Gastrocnemius medialis (tissue), 4 donors: ENCODE measurements at regions not wholly inside any gene's neighbourhood (a gene's known extent, or its start where the extent isn't known, plus 50 kb on each side); places are given as distances from the start of the nearest gene placed in this dataset.

Experiments used
- ATAC-seq, 2 donors: fragments of 150-250 bp; one replicate each; pipeline ENCODE4 v1.9.1; 2016
- DNase-seq, 2 donors: peaks; one replicate each; pipeline ENCODE4 v3.0.0-alpha.2; 2019
- H3K27ac ChIP-seq, 4 donors: fragments of 200-600 bp; sonication (generic); 1 replicate in 1 of 4; 2 replicates in 3 of 4; pipeline ENCODE4 v1.5.1; 2016 to 2018; ENCODE audit warnings: mild to moderate bottlenecking in 2 of 4, moderate library complexity in 1 of 4
- H3K27me3 ChIP-seq, 3 donors: fragments of 200-600 bp; sonication (generic) in 2 of 3; 1 replicate in 1 of 3; 2 replicates in 2 of 3; pipeline versions ENCODE4 v1.5.1 to v1.6.0; 2016 to 2019; ENCODE audit warnings: mild to moderate bottlenecking in 1 of 3, moderate library complexity in 1 of 3
- H3K36me3 ChIP-seq, 2 donors: fragments of 200-600 bp; sonication (generic) in 1 of 2; one replicate each; pipeline ENCODE4 v1.5.1; 2017 to 2018
- H3K4me1 ChIP-seq, 2 donors: fragments of 200-600 bp; sonication (generic) in 1 of 2; one replicate each; pipeline ENCODE4 v1.5.1; 2016 to 2017; ENCODE audit warnings: mild to moderate bottlenecking in 2 of 2
- H3K4me3 ChIP-seq, 4 donors: fragments of 200-600 bp; sonication (generic) in 3 of 4; 1 replicate in 1 of 4; 2 replicates in 3 of 4; pipeline ENCODE4 v1.5.1; 2016 to 2019; ENCODE audit warnings: mild to moderate bottlenecking in 2 of 4
- H3K9me3 ChIP-seq, 3 donors: fragments of 200-600 bp; sonication (generic) in 2 of 3; 1 replicate in 1 of 3; 2 replicates in 2 of 3; pipeline ENCODE4 v1.5.1; 2016 to 2019
- CTCF ChIP-seq, 5 experiments: fragments of 450-650 bp in 3 of 5; fragments of 200-600 bp in 2 of 5; sonication (generic) in 2 of 5; IDR thresholded peaks in 4 of 5; conservative IDR thresholded peaks in 1 of 5; 1 replicate in 4 of 5; 2 replicates in 1 of 5; pipeline ENCODE4 v1.5.1; 2016 to 2019; ENCODE audit warnings: antibody characterized with exemption in 5 of 5, mild to moderate bottlenecking in 3 of 5, moderate library complexity in 3 of 5
- POLR2A ChIP-seq, 2 donors: fragments of 450-650 bp; IDR thresholded peaks; one replicate each; pipeline ENCODE4 v1.6.1; 2017; ENCODE audit warnings: antibody characterized with exemption in 2 of 2, mild to moderate bottlenecking in 2 of 2, moderate library complexity in 2 of 2
- in situ Hi-C, 4 donors: fragments of 200-750 bp; cut with MboI; loops; one replicate each; pipeline versions ENCODE4 v1.15.0 to v1.8.0; 2017; ENCODE audit warnings: low sequenced_read_pairs in 4 of 4
- intact Hi-C: fragments of 100-400 bp; cut with DNase I; formaldehyde crosslinking; loops from one replicate; pipeline ENCODE4 v1.15.1; 2023; ENCODE audit warnings: low total_unique reads

GRCh38 chr5:60354311-60354710 is 345.7 kb downstream of the DEPDC1B start:
- no peak overlapping the region for H3K4me3 ChIP-seq
- TF ChIP-seq POLR2A (IDR thresholded peaks at IDR 0.05) (no peak), CTCF (IDR thresholded peaks at IDR 0.05 in 4 of 5, conservative IDR thresholded peaks at IDR 0.05 in 1 of 5) (no peak)
- ATAC-seq (no peak), DNase-seq (no peak)
- intact Hi-C loops (no loop called here), in situ Hi-C loops (no loop called here)
- H3K27me3 ChIP-seq = no peaks in the 10 kb centered on the region
- H3K9me3 ChIP-seq = no peaks in the 10 kb centered on the region
- H3K4me1 ChIP-seq = no peaks in the 10 kb centered on the region
- no peak overlapping the region for H3K27ac ChIP-seq
- H3K36me3 ChIP-seq = no peaks in the 10 kb centered on the region

- intact Hi-C loops (no loop called here), in situ Hi-C loops (no loop called here)
- ATAC-seq (no peak), DNase-seq (no peak)
- no peaks in the 10 kb centered on the region for H3K27me3 ChIP-seq
- no peaks in the 10 kb centered on the region for H3K36me3 ChIP-seq
- TF ChIP-seq POLR2A (IDR thresholded peaks at IDR 0.05) (no peak), CTCF (IDR thresholded peaks at IDR 0.05 in 4 of 5, conservative IDR thresholded peaks at IDR 0.05 in 1 of 5) (no peak)
- no peaks in the 10 kb centered on the region for H3K4me1 ChIP-seq
- no peak overlapping the region for H3K4me3 ChIP-seq
- H3K9me3 ChIP-seq = no peaks in the 10 kb centered on the region
- no peak overlapping the region for H3K27ac ChIP-seq
These were observed 346.9 kb downstream of the DEPDC1B start for GRCh38 chr5:60352992-60353599.

GRCh38 chr5:60350794-60351193 is 349.2 kb downstream of the DEPDC1B start:
- Histone ChIP-seq H3K4me1 (no peaks in the 10 kb centered on the region), H3K36me3 (no peaks in the 10 kb centered on the region), H3K9me3 (no peaks in the 10 kb centered on the region), H3K4me3 (no peak overlapping the region), H3K27me3 (no peaks in the 10 kb centered on the region), H3K27ac (no peak overlapping the region)
- in situ Hi-C loops (no loop called here), intact Hi-C loops (no loop called here)
- TF ChIP-seq CTCF (IDR thresholded peaks at IDR 0.05 in 4 of 5, conservative IDR thresholded peaks at IDR 0.05 in 1 of 5) (no peak), POLR2A (IDR thresholded peaks at IDR 0.05) (no peak)
- DNase-seq (no peak), ATAC-seq (no peak)

- DNase-seq (no peak), ATAC-seq (no peak)
- in situ Hi-C loops = no loop called here
- Histone ChIP-seq H3K36me3 (no peaks in the 10 kb centered on the region), H3K4me3 (no peak overlapping the region), H3K27ac (no peak overlapping the region), H3K4me1 (no peaks in the 10 kb centered on the region), H3K9me3 (no peaks in the 10 kb centered on the region), H3K27me3 (no peaks in the 10 kb centered on the region)
- TF ChIP-seq POLR2A (IDR thresholded peaks at IDR 0.05) (no peak), CTCF (IDR thresholded peaks at IDR 0.05 in 4 of 5, conservative IDR thresholded peaks at IDR 0.05 in 1 of 5) (no peak)
- intact Hi-C loops = no loop called here
These were observed 350.0 kb downstream of the DEPDC1B start for GRCh38 chr5:60349891-60350415.

GRCh38 chr5:60346393-60346792 is 353.6 kb downstream of the DEPDC1B start:
- TF ChIP-seq CTCF (IDR thresholded peaks at IDR 0.05 in 4 of 5, conservative IDR thresholded peaks at IDR 0.05 in 1 of 5) = no peak
- no peak for ATAC-seq
- in situ Hi-C loops = no loop called here

More at GRCh38 chr5:60346393-60346792, 353.6 kb downstream of the DEPDC1B start:
- no peak for DNase-seq
- Histone ChIP-seq H3K9me3 (no peaks in the 10 kb centered on the region), H3K27ac (no peak overlapping the region), H3K27me3 (no peaks in the 10 kb centered on the region), H3K4me3 (no peak overlapping the region), H3K4me1 (no peaks in the 10 kb centered on the region), H3K36me3 (no peaks in the 10 kb centered on the region)
- intact Hi-C loops = no loop called here
